ENCODE measurements at regions not wholly inside any gene's neighbourhood (a gene's known extent, or its start where the extent isn't known, plus 50 kb on each side); places are given as distances from the start of the nearest gene placed in this dataset.

DNA sequence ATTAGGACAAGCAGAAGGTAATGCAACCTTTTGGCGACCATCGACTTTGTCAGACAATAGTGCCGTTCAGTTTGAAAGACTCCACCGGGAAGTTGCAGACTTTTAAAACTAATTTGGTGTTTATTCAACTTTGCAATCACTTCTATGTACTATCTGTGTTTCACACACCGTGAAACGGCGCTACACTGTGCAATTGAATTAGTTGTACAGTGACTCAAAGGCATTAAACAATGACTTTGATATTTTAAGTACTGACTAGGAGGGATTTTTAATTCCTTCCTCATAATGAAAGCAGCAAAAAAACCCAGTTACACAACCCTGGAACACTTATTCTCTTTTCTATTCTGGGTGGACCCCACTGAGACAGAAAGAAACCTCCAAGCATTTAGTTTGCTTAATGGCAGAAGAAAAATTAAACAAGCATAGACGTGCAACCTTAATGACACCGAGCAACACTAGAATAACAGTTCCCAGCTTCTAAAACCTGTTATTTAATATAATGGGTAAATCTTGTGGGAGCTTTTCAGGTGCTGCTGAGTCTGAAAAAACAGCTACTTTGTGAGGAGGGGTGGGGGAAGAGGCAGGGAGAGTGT, 176.8 kb downstream of the LMO4 start:
- H3K27ac ChIP-seq: no peak overlapping the region
- no peak for DNase-seq (ENCODE audit: low read depth, low spot score)

DNA sequence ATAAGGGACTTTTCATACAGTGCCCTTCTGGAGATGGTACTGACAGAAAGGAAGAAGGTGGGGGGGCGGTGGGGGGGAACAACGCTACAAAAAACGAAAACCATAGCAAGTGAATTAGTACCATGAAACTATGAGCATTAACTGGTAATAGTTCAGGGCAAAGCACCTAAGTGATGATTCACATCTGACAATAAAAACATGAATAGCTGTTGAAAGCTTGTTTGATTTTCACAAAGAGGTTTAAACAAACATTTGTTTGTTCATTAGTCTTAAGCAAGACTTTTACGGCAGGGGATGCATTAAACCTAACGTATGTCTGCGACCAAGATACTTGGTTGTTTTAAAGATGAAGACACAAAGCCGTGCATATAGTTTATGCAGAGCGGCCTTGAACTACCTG, 177.5 kb downstream of the LMO4 start:
- H3K27ac ChIP-seq: no peak overlapping the region
- DNase-seq (ENCODE audit: low read depth, low spot score): no peak

DNA sequence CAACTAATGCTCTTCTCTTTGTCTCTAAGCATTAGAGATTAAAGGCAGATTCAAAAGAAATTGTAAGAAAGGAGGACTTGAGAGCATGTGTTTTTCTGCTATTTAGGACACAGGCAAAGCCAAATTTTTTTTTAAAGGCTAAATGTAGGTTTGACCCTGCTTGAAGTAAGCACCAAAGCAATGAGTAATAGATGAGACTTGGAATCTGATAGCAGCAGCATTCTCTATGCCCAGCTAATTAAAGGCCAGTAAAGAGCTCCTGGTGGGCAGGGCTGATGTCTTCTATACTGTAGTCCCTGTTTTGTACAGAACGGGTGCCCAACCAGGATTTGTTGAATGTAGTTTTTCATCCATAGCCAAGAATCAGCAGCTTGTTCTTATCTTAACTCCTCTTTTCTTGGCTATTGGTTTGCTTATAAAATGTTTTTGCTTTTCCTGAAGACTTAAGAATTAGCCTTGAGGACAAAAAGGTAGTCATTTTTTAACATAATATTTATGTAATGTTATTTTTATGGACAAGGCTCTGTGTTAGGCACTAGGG, 179.6 kb downstream of the LMO4 start:
- no peak for DNase-seq (ENCODE audit: low read depth, low spot score)
- no peak overlapping the region for H3K27ac ChIP-seq

DNA sequence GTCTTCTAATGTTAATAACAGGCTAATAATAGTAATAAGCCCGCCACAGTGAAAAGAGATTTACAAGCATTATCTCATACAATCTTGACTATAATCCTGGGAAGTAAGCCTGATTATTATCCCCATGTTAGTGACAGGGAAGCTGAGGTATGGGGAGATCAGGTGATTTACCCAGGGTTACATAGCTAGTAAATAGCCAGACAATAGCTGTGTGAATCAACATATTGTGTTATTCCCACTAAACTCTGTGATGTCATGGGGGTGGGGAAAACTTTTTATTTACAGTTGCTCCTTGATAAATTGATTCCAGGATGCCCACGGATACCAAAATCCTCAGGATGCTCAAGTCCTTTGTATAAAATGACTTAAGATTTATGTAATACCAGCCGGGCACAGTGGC, 181.9 kb downstream of the LMO4 start:
- H3K27ac ChIP-seq: no peak overlapping the region
- no peak for DNase-seq (ENCODE audit: low read depth, low spot score)

DNA sequence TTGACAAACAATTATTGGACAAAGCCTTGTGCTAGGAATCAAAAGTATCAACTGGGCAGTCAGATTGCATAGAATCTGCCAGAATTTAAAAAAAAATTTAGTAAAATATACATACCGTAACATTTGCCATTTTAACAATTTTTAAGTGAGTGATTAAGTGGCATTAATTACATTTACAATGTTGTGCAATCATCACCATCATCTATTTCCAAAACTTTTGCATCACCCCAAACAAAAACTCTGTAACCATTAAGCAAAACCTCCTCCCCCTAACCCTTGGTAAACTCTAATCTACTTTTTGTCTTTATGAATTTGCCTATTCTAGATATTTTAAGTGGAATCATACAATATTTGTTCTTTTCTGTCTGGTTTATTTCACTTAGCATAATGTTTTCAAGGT, 182.8 kb downstream of the LMO4 start:
- H3K27ac ChIP-seq: no peak overlapping the region
- DNase-seq (ENCODE audit: low read depth, low spot score): no peak

DNA sequence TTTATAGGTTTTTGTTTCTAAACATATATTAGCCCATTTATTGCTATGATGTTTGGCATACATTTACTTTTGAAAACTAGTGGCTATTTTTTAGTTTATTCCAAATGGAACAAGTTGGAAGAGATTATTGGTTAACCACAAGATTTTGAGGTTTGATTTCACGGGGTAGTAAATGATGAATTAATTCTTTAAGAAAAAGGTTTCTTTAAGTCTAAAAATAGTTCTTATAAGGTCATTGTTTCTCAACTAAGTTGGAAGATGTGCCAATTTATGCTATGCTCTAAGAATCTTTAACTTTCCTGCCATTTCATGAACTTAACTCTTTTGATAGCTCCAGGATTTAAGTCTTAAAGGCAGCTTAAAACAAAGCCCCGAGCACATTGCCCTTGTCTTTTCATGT, 183.8 kb downstream of the LMO4 start:
- no peak overlapping the region for H3K27ac ChIP-seq
- no peak for DNase-seq (ENCODE audit: low read depth, low spot score)

DNA sequence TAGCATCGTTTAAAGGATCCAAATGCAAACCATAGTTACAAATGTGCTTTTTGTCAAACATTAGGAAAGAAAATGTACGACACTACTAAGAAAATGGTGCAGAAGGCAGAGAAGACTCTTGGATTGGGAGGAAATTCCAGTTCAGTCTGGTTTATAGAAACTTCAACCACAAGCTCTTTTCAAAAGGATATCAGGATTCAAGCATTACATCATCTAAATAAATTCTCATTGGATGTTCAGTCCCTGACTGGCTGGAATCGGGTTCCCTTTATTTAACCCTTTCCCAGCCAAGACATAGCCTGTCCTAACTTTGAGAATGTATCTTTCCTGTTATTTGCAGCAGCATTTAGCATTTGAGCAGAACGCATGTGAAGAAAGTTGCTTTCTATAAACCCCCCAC, 184.6 kb downstream of the LMO4 start:
- no peak for DNase-seq (ENCODE audit: low read depth, low spot score)
- H3K27ac ChIP-seq: no peak overlapping the region

DNA sequence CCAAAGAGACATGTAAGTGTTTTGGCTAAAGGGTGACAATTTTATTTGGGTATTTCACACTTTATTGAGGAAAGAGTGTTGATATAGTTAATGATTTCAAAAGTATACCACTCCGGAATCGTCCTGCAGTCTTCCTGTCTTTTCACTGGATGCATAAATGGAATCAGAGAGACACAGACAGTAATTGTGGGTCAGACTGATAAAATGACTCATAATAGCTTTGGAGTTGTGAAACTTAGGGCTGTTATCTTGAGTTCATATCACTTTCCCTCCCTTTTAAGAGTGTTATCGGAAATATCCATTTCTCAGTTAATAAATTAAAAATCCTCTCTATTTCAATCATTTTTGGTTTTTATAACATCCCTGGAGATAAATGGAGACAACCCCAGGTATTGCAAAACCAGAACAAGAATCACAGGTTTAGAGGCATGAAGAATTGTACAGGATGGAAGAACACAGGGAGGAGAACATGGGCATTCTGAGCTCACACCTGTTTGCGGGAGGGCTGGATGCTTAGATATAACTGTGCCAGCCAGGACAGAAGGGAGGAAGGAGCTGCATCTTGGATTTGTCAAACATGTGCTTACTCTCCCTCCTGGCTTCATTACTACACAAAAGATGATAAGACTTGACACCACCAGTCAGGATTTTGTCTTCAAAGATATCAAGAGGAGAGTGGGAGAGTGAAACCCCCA, 185.4 kb downstream of the LMO4 start:
- no peak for DNase-seq (ENCODE audit: low read depth, low spot score)
- no peak overlapping the region for H3K27ac ChIP-seq

DNA sequence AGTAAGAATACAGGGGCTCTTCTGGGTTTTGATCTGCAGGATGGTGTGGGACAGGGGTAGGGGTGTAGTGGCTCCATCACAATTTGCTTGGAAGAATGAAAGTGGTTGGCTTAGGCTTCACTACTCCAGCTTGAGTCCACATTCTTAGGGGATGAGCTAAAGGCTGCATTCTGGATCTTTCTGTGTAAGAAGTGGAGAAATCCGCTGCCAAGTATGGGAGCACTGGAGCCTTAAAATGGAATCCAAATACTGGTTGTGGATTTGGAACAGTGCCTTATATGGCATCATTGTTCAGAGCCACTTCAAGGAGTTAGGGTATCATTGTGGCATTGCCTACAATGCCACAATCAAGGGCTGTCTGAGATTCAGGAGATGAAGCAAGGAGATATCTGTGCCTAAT, 187.1 kb downstream of the LMO4 start:
- H3K27ac ChIP-seq: no peak overlapping the region
- DNase-seq (ENCODE audit: low read depth, low spot score): no peak

DNA sequence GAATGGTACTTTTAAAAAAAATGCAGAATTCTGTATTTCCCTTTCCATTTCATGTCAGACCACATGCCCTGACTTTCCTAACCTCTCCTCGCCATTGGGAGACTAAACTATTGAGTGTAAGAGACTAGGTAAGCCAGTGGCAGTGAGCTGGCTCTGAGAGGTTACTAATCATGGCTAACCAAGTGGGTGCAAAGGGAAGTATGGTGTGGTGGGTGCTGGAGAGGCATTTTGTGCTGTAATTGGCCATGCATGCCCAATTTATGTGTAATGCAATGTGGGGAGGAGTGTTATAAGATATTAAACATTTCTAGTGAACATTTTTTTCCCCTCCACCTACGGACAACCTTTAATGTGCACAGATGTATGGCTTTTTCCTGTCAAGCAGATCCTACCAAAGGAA, 190.1 kb downstream of the LMO4 start:
- H3K27ac ChIP-seq: no peak overlapping the region
- DNase-seq (ENCODE audit: low read depth, low spot score): no peak

DNA sequence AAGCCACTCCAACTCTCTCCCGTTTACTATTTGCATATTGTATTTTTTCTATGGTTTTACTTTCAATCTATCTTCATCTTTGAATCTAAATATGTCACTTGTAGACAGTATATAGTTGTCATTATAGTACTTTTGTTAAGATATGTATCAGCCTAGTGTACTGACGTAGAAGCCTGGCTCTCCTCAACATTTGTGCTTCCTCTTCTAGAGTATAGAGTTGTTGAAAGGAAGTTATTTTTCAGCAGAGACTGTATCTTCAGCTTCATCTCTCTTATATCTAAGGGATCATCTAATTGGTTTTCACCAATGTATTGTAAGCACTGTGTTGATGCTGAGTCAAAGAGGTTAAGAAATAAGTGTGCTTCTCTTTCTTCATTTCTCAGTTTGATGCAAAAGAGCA, 192.8 kb downstream of the LMO4 start:
- no peak overlapping the region for H3K27ac ChIP-seq
- no peak for DNase-seq (ENCODE audit: low read depth, low spot score)

DNA sequence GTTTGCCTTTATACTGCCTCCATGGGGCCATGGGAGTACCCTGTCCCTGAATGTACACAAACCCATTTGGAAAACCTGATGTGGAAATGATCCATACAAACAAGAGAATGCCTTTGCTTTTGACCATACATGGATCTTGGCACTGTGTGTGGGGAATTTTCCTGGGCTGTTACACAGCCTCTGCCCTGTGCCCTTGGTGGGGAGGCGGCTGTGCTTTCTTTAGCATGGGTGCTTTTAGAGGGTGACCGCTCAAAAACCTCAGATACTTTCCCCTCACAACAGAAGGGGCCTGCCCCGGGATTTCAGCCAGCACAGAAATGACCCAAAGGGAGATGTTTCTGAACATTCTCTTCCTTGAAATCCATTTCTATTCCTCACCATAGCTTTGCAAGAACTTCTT, 194.8 kb downstream of the LMO4 start:
- no peak for DNase-seq (ENCODE audit: low read depth, low spot score)
- H3K27ac ChIP-seq: no peak overlapping the region

DNA sequence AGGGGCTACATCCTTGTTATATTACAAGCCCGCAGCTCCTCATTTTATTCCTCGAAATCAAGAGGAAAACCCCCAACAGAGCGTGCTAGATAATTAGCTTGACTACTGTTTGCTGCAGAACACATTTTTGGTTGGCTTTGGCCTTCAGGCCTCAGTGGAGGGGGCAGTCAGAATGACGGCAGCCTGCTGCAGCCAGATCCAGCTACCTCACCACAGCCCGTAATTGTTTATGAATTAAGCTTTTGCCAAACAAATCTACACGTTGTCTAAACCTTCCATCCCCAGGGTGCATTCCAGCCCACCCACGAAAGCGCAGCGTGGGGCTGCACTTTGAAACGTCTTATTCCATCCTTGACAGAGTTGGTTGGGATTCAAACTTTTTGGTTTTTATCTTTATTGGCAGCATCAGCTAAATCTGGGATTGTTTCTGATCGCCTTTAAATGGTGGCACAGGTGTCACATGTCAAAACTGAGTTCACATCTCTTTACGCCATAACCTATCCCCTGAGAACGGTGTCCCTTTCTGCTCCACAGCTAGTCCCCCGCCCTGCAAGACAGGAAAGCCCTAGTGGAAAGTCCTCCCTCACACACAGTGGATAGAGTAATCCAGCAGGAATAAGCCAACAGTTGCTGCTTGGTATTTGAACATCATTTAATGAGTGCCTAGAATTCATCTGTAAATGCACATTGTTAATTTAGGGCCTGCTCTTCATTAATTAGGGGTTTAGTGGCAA, 195.5 kb downstream of the LMO4 start:
- no peak for DNase-seq (ENCODE audit: low read depth, low spot score)
- no peak overlapping the region for H3K27ac ChIP-seq

DNA sequence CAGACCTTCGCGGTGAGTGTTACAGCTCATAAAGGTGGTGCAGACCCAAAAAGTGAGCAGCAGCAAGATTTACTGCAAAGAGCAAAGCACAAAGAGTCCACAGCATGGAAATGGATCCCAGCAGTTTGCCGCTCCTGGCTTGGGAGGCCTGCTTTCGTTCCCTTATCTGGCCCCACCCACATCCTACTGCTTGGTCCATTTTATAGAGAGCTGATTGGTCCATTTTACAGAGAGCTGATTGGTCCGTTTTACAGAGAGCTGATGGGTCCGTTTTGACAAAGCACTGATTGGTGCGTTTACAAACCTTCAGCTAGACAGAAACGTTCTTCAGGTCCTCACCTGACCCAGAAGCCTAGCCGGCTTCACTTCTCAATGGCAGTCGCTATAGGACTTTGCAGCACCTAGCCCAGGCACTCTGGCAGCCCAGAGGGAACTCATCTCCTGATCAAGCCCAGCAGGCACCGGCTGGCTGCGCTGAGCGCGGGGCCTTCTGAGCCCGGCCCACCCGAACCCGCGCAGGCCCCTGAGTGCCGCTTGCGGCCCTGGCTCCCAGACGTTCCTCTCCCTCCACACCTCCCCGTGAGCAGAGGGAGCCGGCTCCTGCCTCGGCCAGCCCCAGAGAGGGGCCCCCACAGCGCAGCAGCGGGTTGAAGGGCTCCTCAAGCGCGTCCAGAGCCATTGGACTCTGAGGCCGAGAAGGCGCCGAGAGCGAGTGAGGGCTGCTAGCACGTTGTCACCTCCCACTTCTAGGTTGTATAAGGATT, 200.3 kb downstream of the LMO4 start:
- DNase-seq (ENCODE audit: low read depth, low spot score): no peak
- H3K27ac ChIP-seq: no peak overlapping the region

DNA sequence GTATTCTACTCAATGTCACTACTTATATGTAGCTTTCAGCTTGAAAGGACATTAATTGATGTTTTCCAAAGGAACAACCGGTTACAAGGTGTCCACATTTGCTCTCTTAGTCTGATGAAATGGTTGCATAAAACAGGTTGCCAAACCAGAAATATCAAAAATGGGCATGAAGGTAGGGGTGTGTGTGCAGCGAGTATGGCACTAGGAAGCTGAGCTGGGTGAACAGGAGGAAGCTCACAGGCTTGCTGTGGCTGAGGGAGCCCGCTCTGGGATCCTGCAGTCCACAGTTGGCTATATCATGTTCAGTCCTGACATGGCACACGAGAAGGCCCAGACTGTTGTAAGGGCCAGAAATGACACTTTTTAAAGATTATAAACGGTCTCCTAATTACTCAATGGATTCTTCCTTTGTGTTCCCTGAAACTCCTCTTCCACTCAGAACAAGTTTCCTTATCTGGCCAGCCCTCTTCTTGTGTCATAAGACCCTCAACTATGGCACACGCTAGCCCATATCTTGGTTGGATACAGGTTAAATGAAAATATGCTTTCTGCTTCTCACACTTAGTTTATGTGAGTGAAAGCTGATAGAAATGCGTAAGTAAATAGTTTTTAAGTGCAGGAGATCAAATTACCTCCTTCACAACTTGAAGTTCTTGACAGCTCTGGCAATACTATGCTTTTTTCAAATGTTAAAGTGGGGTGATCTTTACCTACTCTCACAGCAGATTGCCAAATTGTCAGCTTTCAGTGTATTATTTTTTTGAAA, 201.5 kb downstream of the LMO4 start:
- no peak for DNase-seq (ENCODE audit: low read depth, low spot score)
- no peak overlapping the region for H3K27ac ChIP-seq

DNA sequence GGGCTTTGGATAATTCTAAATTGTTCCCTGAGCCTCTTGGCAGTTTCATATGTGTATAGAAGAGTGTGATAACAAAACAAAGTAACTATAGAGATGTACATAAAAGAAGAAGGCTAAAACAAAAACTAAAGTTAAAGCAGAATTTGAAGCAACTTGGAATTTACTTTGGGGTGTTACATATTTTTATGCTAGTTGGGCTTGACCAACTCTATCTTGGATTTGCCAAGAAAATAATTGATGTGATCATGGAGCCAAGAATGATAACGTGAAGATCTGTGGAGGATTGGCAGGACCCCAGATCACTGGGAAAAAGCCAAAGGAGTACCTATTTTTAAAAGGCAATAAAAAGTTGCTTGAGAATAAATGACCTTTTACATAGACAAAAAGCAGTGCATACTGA, 206.9 kb downstream of the LMO4 start:
- DNase-seq (ENCODE audit: low read depth, low spot score): no peak
- no peak overlapping the region for H3K27ac ChIP-seq

DNA sequence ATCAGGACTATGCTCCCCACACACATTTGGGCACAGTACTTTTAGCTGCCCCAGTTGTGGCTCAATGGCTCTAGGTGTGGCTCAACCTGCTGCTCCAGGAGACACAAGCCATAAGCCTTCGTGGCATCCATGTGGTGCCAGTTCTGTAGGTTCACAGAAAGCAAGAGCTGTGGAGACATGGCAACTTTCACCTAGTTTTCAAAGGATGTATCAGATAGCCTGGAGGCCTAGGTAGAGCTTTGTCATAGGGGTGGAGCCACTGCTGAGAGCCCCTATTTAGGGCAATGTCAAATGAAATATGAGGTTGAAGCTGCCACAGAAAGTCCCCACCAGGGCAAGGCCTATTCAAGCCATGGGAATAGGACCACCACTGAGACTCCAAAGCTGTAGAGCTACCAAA, 210.5 kb downstream of the LMO4 start:
- DNase-seq (ENCODE audit: low read depth, low spot score): no peak
- no peak overlapping the region for H3K27ac ChIP-seq

DNA sequence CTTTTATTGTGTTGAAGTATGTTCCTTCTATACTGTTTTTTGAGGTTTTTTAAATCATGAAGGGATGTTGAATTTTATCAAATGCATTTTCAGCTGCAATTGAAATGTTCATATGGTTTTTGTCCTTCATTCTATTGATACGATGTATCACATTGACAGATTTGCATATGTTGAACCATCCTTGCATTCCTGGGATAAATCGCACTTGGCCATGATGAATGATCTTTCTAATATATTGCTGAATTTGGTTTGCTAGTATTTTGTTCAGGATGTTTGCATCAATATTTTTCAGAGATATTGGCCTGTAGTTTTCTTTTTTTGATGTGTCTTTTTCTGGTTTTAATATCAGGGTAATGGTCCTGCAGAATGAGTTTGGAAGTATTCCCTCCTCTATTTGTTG, 214.0 kb downstream of the LMO4 start:
- DNase-seq (ENCODE audit: low read depth, low spot score): no peak
- no peak overlapping the region for H3K27ac ChIP-seq

DNA sequence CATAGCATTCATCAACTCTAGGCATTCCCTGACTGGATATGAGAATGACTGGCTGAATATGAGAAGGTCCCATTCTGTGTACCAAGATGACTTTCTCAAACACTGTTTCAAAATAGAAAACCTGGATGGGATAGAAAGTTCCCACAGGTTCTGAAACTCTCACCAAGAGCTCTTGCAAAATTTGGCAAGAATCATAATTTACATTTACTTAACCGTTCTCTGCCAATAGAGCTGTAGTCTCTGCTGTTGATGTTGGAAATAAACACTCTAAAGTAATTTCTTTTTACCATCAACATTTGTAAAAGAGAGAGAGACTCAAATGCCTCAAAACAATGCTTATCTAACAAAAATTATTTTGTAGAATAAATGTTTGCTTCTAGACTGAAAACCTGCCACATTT, 221.1 kb downstream of the LMO4 start:
- no peak overlapping the region for H3K27ac ChIP-seq
- DNase-seq (ENCODE audit: low read depth, low spot score): no peak

DNA sequence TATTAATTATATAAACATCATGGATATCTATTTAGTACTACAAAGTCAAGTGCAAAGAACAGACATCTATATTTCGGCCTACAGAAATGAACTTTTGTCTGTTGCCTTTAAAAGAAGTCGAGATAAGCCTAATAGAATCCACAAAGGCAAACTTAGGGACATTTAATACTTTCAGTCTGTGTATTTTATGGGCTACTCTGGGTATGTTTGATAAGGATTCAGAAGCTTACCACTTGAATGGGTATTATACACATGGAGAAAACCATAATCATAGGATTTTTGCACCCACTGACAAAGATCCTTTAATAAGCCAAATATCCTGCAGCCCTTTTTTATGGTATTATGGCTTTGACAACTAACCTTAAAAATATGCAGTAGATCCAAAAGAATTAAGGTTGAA, 224.8 kb downstream of the LMO4 start:
- H3K27ac ChIP-seq: no peak overlapping the region
- no peak for DNase-seq (ENCODE audit: low read depth, low spot score)
